ENCODE measurements at regions not wholly inside any gene's neighbourhood (a gene's known extent, or its start where the extent isn't known, plus 50 kb on each side); places are given as distances from the start of the nearest gene placed in this dataset.

DNA sequence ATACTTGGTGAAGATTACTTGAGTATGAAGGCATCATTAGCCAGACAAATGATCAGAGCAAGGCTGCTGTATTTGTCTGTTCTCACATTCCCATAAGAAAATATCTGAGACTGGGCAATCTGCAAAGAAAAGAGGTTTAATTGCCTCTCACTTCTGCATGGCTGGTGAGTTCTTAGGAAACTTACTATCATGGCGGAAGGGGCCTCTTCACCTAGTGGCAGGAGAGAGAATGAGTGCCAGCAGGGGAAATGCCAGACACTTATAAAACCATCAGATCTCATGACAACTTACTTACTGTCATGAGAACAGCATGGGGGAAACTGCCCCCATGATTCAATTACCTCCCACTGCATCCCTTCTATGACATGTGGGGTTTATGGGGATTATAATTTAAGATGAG, 452.3 kb downstream of the GALR1 start:
- no peak overlapping the region for H3K4me2 ChIP-seq (ENCODE audit: low read length, poor library complexity, severe bottlenecking)
- no peak overlapping the region for H4K8ac ChIP-seq (ENCODE audit: low read length)
- no peak overlapping the region for H2AK5ac ChIP-seq (ENCODE audit: low read length, severe bottlenecking)
- no peak overlapping the region for H2BK15ac ChIP-seq (ENCODE audit: low read depth, poor library complexity, severe bottlenecking)
- no peak overlapping the region for H3K27ac ChIP-seq (ENCODE audit: low read length, poor library complexity, severe bottlenecking)
- H2BK120ac ChIP-seq (ENCODE audit: low read depth, low read length): no peak overlapping the region
- no peak overlapping the region for H3K4me3 ChIP-seq (ENCODE audit: insufficient read depth in 1 of 2, low read depth in 1 of 2, low read length in 2 of 2)
- no peaks in the 10 kb centered on the region for H3K4me1 ChIP-seq (ENCODE audit: control insufficient read depth, insufficient read depth, low read depth, low read length)
- H3K9me3 ChIP-seq (ENCODE audit: control insufficient read depth, low read length): no peaks in the 10 kb centered on the region
- no peak overlapping the region for H3K14ac ChIP-seq (ENCODE audit: low read length in 2 of 2)
- 67% methylated on average over 1 of the region's 1 CpG for whole genome bisulfite sequencing
- no peaks in the 10 kb centered on the region for H3K27me3 ChIP-seq (ENCODE audit: control insufficient read depth in 1 of 2, insufficient read depth in 1 of 2, low read length in 2 of 2)
- no peaks in the 10 kb centered on the region for H3K36me3 ChIP-seq (ENCODE audit: control insufficient read depth in 1 of 2, insufficient read depth in 2 of 2, low read depth in 1 of 2, low read length in 2 of 2)
- H3K18ac ChIP-seq (ENCODE audit: low read depth in 1 of 2, low read length in 2 of 2): no peak overlapping the region
- no peaks in the 10 kb centered on the region for H3K79me1 ChIP-seq (replicated peaks; ENCODE audit: low read length, poor library complexity, severe bottlenecking)
- DNase-seq: no peak
- no peak overlapping the region for H3K9ac ChIP-seq (ENCODE audit: low read length)
- no peak overlapping the region for H2BK12ac ChIP-seq (ENCODE audit: low read length in 2 of 2)
- no peak overlapping the region for H2AFZ ChIP-seq (ENCODE audit: low read depth, low read length)
- H2BK5ac ChIP-seq (ENCODE audit: low read depth, low read length, poor library complexity, severe bottlenecking): no peak overlapping the region
- H3K23ac ChIP-seq (ENCODE audit: low read length in 2 of 2): no peak overlapping the region
- H3K4ac ChIP-seq (ENCODE audit: low read depth in 1 of 2, low read length in 2 of 2): no peak overlapping the region
- no peak overlapping the region for H4K91ac ChIP-seq (ENCODE audit: low read length)

DNA sequence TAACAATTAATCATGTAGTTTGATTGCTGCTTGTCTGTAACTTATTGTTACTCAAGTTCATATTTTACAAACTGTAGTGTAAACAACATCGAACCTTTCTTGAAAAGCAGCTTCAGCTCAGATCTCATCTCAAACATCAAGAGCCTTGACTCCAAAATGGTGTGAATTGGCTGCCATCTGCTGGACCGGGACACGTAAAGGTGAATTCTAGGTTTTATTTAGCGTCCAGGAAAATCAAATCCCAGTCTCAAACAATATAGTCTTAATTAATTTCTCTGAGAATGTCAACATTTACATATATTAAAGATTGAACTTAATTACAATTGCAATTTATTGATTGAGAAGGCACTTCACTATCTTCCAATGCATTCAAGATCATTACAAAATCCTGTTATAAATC, 453.0 kb downstream of the GALR1 start:
- H2AK5ac ChIP-seq (ENCODE audit: low read length, severe bottlenecking): no peak overlapping the region
- H3K27me3 ChIP-seq (ENCODE audit: control insufficient read depth in 1 of 2, insufficient read depth in 1 of 2, low read length in 2 of 2): no peaks in the 10 kb centered on the region
- no peak overlapping the region for H3K4me2 ChIP-seq (ENCODE audit: low read length, poor library complexity, severe bottlenecking)
- H3K9me3 ChIP-seq (ENCODE audit: control insufficient read depth, low read length): no peaks in the 10 kb centered on the region
- H3K9ac ChIP-seq (ENCODE audit: low read length): no peak overlapping the region
- H2BK5ac ChIP-seq (ENCODE audit: low read depth, low read length, poor library complexity, severe bottlenecking): no peak overlapping the region
- H3K4me1 ChIP-seq (ENCODE audit: control insufficient read depth, insufficient read depth, low read depth, low read length): no peaks in the 10 kb centered on the region
- H2BK15ac ChIP-seq (ENCODE audit: low read depth, poor library complexity, severe bottlenecking): no peak overlapping the region
- no peak overlapping the region for H4K8ac ChIP-seq (ENCODE audit: low read length)
- no peak overlapping the region for H3K23ac ChIP-seq (ENCODE audit: low read length in 2 of 2)
- 75% methylated on average over 1 of the region's 4 CpGs for WGBS
- H3K14ac ChIP-seq (ENCODE audit: low read length in 2 of 2): no peak overlapping the region
- no peak overlapping the region for H3K18ac ChIP-seq (ENCODE audit: low read depth in 1 of 2, low read length in 2 of 2)
- H3K79me1 ChIP-seq (replicated peaks; ENCODE audit: low read length, poor library complexity, severe bottlenecking): no peaks in the 10 kb centered on the region
- no peak overlapping the region for H3K4ac ChIP-seq (ENCODE audit: low read depth in 1 of 2, low read length in 2 of 2)
- DNase-seq: no peak
- H4K91ac ChIP-seq (ENCODE audit: low read length): no peak overlapping the region
- no peak overlapping the region for H3K27ac ChIP-seq (ENCODE audit: low read length, poor library complexity, severe bottlenecking)
- H3K36me3 ChIP-seq (ENCODE audit: control insufficient read depth in 1 of 2, insufficient read depth in 2 of 2, low read depth in 1 of 2, low read length in 2 of 2): no peaks in the 10 kb centered on the region
- no peak overlapping the region for H2BK12ac ChIP-seq (ENCODE audit: low read length in 2 of 2)
- no peak overlapping the region for H3K4me3 ChIP-seq (ENCODE audit: insufficient read depth in 1 of 2, low read depth in 1 of 2, low read length in 2 of 2)
- no peak overlapping the region for H2BK120ac ChIP-seq (ENCODE audit: low read depth, low read length)
- no peak overlapping the region for H2AFZ ChIP-seq (ENCODE audit: low read depth, low read length)

DNA sequence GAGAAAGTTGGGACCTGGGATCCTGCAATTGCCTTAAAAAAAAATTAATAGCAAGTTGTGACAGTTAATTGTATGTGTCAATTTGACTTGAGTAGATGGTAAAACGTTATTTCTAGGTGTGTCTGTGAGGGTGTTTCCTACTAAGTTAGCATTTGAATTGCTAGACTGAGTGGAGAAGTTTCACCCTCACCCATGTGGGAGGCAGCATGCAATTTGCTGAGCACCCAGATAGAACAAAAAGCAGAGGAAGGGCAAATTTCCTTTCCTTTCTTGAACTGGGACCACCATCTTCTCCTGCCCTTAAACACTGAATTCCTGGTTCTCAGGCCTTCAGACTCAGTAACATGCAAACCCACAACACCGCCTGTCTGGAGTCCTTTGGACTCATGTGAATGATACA, 455.7 kb downstream of the GALR1 start:
- Histone ChIP-seq H2BK12ac (ENCODE audit: low read length in 2 of 2) (no peak overlapping the region), H3K79me1 (replicated peaks; ENCODE audit: low read length, poor library complexity, severe bottlenecking) (no peaks in the 10 kb centered on the region), H3K4ac (ENCODE audit: low read depth in 1 of 2, low read length in 2 of 2) (no peak overlapping the region), H3K27me3 (ENCODE audit: control insufficient read depth in 1 of 2, insufficient read depth in 1 of 2, low read length in 2 of 2) (no peaks in the 10 kb centered on the region), H3K18ac (ENCODE audit: low read depth in 1 of 2, low read length in 2 of 2) (no peak overlapping the region), H3K23ac (ENCODE audit: low read length in 2 of 2) (no peak overlapping the region), H2BK15ac (ENCODE audit: low read depth, poor library complexity, severe bottlenecking) (no peak overlapping the region), H2BK5ac (ENCODE audit: low read depth, low read length, poor library complexity, severe bottlenecking) (no peak overlapping the region), H3K4me2 (ENCODE audit: low read length, poor library complexity, severe bottlenecking) (no peak overlapping the region), H2BK120ac (ENCODE audit: low read depth, low read length) (no peak overlapping the region), H3K4me1 (ENCODE audit: control insufficient read depth, insufficient read depth, low read depth, low read length) (no peaks in the 10 kb centered on the region), H3K9me3 (ENCODE audit: control insufficient read depth, low read length) (no peaks in the 10 kb centered on the region), H3K9ac (ENCODE audit: low read length) (no peak overlapping the region), H2AFZ (ENCODE audit: low read depth, low read length) (no peak overlapping the region), H3K14ac (ENCODE audit: low read length in 2 of 2) (no peak overlapping the region), H4K91ac (ENCODE audit: low read length) (no peak overlapping the region), H3K27ac (ENCODE audit: low read length, poor library complexity, severe bottlenecking) (no peak overlapping the region), H3K36me3 (ENCODE audit: control insufficient read depth in 1 of 2, insufficient read depth in 2 of 2, low read depth in 1 of 2, low read length in 2 of 2) (no peaks in the 10 kb centered on the region), H3K4me3 (ENCODE audit: insufficient read depth in 1 of 2, low read depth in 1 of 2, low read length in 2 of 2) (no peak overlapping the region), H2AK5ac (ENCODE audit: low read length, severe bottlenecking) (no peak overlapping the region), H4K8ac (ENCODE audit: low read length) (no peak overlapping the region)
- 41% methylated on average over 2 of the region's 2 CpGs for WGBS
- DNase-seq: no peak

DNA sequence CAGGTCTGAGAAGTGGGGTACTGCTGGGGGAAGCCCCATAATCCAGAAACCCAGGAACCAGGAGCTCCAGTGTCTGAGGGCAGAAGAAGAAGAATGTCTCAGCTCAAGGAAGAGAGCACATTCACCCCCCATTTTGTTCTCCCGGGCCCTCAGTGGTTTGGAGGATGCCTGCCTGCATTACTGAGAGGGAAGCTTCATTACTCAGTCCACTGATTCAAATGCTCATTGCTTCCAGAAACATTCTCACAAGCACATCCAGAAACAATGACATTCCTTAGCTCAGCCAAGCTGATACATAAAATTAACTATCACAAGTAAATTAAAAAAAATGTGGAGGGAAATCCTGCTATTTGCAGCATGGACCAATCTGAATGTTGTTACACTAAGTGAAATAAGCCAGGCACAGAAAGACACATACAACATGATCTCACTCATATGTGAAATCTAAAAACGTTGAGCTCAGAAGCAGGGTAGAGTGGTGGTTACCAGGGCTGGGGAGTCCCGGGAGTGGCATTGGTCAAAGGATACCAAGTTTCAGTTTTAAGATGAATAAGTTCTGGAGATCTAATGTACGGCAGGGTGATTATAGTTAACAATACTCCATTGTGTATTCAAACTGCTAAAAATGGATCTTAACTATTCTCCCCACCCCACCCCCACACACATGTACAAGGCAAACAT, 459.3 kb downstream of the GALR1 start:
- Histone ChIP-seq H2BK12ac (ENCODE audit: low read length in 2 of 2) (no peak overlapping the region), H2AFZ (ENCODE audit: low read depth, low read length) (no peak overlapping the region), H3K27ac (ENCODE audit: low read length, poor library complexity, severe bottlenecking) (no peak overlapping the region), H3K18ac (ENCODE audit: low read depth in 1 of 2, low read length in 2 of 2) (no peak overlapping the region), H3K23ac (ENCODE audit: low read length in 2 of 2) (no peak overlapping the region), H3K27me3 (ENCODE audit: control insufficient read depth in 1 of 2, insufficient read depth in 1 of 2, low read length in 2 of 2) (no peaks in the 10 kb centered on the region), H4K8ac (ENCODE audit: low read length) (no peak overlapping the region), H4K91ac (ENCODE audit: low read length) (no peak overlapping the region), H3K9me3 (ENCODE audit: control insufficient read depth, low read length) (no peaks in the 10 kb centered on the region), H3K4ac (ENCODE audit: low read depth in 1 of 2, low read length in 2 of 2) (no peak overlapping the region), H3K9ac (ENCODE audit: low read length) (peak overlapping the region; percentile 57), H3K4me2 (ENCODE audit: low read length, poor library complexity, severe bottlenecking) (no peak overlapping the region), H3K79me1 (replicated peaks; ENCODE audit: low read length, poor library complexity, severe bottlenecking) (no peaks in the 10 kb centered on the region), H3K4me1 (ENCODE audit: control insufficient read depth, insufficient read depth, low read depth, low read length) (no peaks in the 10 kb centered on the region), H2BK120ac (ENCODE audit: low read depth, low read length) (no peak overlapping the region), H2AK5ac (ENCODE audit: low read length, severe bottlenecking) (no peak overlapping the region), H3K14ac (ENCODE audit: low read length in 2 of 2) (no peak overlapping the region), H2BK15ac (ENCODE audit: low read depth, poor library complexity, severe bottlenecking) (no peak overlapping the region), H2BK5ac (ENCODE audit: low read depth, low read length, poor library complexity, severe bottlenecking) (no peak overlapping the region), H3K4me3 (ENCODE audit: insufficient read depth in 1 of 2, low read depth in 1 of 2, low read length in 2 of 2) (peak overlapping the region in 1 of 2 experiments; percentile 40), H3K36me3 (ENCODE audit: control insufficient read depth in 1 of 2, insufficient read depth in 2 of 2, low read depth in 1 of 2, low read length in 2 of 2) (no peaks in the 10 kb centered on the region)
- DNase-seq: no peak
- WGBS: 74% methylated on average over 1 of the region's 4 CpGs

Data from mesenchymal stem cell (in vitro differentiated cells and primary cell).